GM21786 (cell line): ENCODE measurements at regions not wholly inside any gene's neighbourhood (a gene's known extent, or its start where the extent isn't known, plus 50 kb on each side); places are given as distances from the start of the nearest gene placed in this dataset.

ENCODE experiments used
- ATAC-seq: cut with Tn5 transposase; IDR thresholded peaks from one replicate; pipeline ENCODE4 v1.9.1; 2021; ENCODE audit not compliant: unreplicated experiment

DNA sequence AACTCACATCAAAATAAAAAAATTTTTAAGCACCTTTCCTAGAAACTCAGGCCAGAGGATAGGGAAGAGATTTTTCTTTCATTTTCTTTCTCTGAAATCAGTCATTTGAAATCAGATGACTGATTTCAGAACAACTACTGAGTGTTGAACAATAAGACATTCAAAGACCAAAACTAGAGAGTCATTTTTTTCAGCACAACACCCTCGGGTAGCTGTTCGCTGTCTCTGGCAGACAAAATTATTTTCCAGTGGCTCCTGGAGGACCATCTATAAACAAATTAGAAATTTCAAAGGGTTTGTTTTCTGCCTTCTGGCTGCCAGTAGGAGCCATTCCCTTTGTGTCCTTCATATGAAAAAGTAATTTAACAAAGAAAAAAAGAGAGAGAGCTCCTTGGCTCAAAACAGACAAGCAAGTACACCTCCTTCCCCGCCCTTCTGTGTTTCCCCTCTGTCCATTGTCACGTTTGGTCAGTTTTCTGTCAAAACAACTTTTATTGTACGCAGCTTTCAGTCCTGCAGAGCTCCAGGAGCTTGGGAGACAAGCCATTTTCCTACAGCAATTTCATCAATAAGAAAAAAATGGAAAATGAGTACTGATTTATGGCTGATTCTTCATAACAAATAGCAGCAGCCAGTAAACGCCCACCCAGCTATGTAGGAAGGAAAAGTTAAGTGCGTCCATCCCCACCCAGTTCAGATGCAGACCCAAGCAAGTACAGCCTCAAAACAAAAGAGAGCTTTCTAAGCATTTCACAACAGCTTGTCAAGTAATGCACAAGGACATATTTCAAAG, 405.2 kb downstream of the ZNF608 start:
- ATAC-seq: no peak

- ATAC-seq: no peak
Measured at GRCh38 chr5:124337996-124338395, 408.4 kb downstream of the ZNF608 start.

- no peak for ATAC-seq
Measured at GRCh38 chr5:124333298-124333979, 413.0 kb downstream of the ZNF608 start.

DNA sequence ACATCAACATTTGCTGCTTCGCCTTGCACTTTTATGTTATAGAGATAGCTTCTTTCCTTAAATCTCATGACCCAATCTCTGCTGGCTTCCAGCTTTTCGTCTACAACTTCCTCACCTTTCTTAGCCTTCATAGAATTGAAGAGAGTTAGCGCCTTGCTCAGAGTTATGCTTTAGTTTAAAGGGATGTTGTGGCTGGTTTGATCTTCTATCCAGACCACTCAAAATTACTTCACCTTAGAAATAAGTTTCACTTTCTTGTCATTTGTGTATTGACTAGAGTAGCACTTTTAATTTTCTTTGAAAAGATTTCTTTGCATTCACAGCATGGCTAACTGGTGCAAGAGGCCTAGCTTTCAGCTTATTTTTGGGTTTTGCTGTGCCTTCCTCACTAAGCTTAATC, 414.2 kb downstream of the ZNF608 start:
- ATAC-seq: no peak

DNA sequence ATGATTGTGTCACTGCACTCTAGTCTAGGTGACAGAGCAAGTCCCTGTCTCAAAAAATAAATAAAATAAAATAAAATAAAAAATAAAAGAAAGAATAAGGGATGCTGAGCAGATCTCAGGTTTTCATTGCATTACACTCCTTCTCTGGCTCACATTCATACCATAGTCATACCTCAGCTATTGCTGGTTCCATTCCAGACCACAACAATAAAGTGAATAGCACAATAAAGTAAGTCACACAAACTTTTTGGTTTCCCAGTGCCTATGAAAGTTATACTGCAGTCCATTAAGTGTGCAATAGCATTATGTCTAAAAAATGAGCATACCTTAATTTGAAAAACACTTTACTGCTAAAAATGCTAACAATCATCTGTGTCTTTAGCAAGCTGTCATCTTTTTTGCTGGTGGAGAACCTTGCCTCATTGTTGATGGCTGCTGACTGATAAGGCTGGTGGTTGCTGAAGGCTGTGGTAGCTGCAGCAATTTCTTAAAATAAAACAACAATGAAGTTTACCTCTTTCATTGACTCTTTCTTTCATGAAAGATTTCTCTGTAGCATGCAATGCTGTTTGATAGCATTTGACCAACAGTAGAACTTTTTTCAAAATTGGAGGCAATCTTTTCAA, 415.7 kb downstream of the ZNF608 start:
- no peak for ATAC-seq

GRCh38 chr5:124328201-124328600, 418.2 kb downstream of the ZNF608 start:
- no peak for ATAC-seq

GRCh38 chr5:124318661-124319060, 427.8 kb downstream of the ZNF608 start:
- ATAC-seq: no peak

DNA sequence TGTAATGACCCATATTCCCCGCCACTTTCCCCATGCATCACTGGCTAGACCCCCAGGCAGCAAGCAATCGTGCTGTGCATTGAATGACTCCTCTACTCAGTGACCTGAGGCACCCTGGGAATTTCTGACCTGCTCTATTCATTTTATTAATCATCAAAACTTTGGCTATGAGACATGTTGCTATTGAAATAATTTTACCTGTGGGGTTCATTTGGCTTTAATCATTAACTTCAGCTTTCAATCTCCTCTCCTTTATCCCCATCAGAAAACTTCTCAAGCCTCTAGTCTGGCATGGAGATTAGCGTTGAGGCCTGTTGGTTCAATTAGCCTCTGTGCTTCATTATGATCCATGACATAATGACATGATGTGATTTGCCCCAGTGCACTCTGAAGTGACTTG, 429.0 kb downstream of the ZNF608 start:
- ATAC-seq: no peak

- no peak for ATAC-seq
Measured at GRCh38 chr5:124315741-124316415, 430.6 kb downstream of the ZNF608 start.

- no peak for ATAC-seq
Measured at GRCh38 chr5:124310453-124310852, 436.0 kb downstream of the ZNF608 start.

- no peak for ATAC-seq
Measured at GRCh38 chr5:124309241-124309980, 437.0 kb downstream of the ZNF608 start.

GRCh38 chr5:124303366-124303765, 443.1 kb downstream of the ZNF608 start:
- ATAC-seq: no peak

- ATAC-seq: no peak
Measured at GRCh38 chr5:124302533-124302932, 443.9 kb downstream of the ZNF608 start.

GRCh38 chr5:124301850-124302249, 444.6 kb downstream of the ZNF608 start:
- no peak for ATAC-seq

GRCh38 chr5:124300815-124301621, 445.4 kb downstream of the ZNF608 start:
- no peak for ATAC-seq

GRCh38 chr5:124297826-124298225, 448.6 kb downstream of the ZNF608 start:
- ATAC-seq: no peak

GRCh38 chr5:124292322-124292855, 454.1 kb downstream of the ZNF608 start:
- no peak for ATAC-seq

GRCh38 chr5:124289641-124290311, 456.7 kb downstream of the ZNF608 start:
- ATAC-seq: no peak

DNA sequence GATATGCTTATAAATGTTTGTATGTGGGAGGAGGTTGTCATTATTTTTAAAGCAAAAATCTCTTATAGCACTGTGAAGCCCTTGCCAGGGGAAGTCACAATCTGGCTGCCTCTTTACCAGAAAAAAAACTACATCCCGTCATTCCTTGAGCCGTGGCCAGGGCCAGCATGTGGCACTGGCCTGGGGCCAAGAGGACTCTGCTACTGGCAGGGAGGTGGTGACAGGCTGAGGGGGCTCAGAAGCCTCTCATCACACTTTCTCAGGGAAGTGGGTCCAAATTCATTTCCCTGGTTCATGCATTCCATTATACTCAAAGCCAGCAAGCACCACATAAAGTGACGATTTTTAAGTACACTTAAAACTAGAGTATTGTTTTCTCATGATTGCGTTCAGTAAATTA, 457.3 kb downstream of the ZNF608 start:
- ATAC-seq: no peak
